Cortex of kidney (tissue), 1 donor: ENCODE measurements at regions not wholly inside any gene's neighbourhood (a gene's known extent, or its start where the extent isn't known, plus 50 kb on each side); places are given as distances from the start of the nearest gene placed in this dataset.

Source experiments
- DNase-seq: peaks from one replicate; lab custom pipeline; 2025; lab: John Stamatoyannopoulos, UW

DNA sequence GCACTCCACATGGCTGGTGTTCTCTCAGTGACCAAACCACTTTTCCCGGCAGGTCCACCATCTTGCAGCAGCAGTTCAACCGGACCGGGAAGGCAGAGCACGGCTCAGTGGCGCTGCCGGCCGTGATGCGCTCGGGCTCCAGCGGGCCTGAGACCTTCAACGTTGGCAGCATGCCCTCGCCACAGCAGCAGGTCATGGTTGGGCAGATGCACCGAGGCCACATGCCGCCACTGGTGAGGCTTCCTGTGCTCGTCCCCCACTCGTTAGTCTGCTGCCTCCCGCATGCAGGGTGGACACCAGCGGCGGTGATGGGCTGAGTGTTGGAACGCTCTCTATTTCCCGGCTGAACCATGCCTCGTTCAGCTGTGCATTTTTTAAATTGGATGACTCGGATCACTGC lies 344.9 kb upstream of the TPM1 start:
- no peak for DNase-seq

DNA sequence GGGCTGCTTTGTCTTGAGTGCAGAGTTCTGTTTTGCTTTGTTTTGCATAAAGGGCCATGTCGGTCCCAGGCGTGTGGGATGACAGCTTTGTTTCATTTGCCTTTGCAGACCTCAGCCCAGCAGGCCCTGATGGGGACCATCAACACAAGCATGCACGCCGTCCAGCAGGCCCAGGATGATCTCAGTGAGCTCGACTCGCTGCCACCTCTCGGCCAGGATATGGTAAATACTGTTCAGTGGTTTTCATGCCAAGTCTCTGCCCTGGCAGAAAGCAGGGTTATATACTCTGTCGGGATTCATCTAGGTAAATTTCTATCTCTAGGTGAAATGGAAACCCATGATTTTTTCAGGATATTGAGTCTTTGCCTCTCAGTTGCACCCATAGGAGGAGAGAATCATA lies 343.9 kb upstream of the TPM1 start:
- DNase-seq = no peak

- DNase-seq = no peak
Observed at GRCh38 chr15:62706317-62706716, 336.2 kb upstream of the TPM1 start.

- DNase-seq = no peak
Observed at GRCh38 chr15:62708470-62708869, 334.1 kb upstream of the TPM1 start.

GRCh38 chr15:62709261-62709660 lies 333.3 kb upstream of the TPM1 start:
- DNase-seq = no peak

- DNase-seq = no peak
Observed at GRCh38 chr15:62711691-62712454, 330.7 kb upstream of the TPM1 start.

DNA sequence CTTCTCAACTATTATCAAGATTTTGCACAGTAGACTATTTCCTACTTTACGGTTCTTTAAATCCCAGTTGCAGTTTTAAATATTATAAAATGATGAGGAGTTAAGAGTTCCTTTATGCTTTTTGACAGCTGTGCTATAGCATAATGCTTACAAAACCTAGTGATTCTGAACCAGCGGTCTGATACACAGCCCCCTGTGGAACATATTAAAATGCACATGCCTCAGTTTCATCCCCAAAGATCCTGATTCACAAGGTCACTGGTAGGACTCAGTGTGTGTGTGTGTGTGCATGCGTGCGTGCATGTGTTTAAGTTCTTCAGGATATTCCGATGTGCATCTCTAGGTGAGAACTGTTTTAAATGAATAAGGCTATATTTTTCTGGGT lies 330.1 kb upstream of the TPM1 start:
- no peak for DNase-seq

GRCh38 chr15:62715946-62716345 lies 326.6 kb upstream of the TPM1 start:
- no peak for DNase-seq

- no peak for DNase-seq
Observed at GRCh38 chr15:62717496-62717895, 325.1 kb upstream of the TPM1 start.

- no peak for DNase-seq
Observed at GRCh38 chr15:62719316-62719715, 323.2 kb upstream of the TPM1 start.

GRCh38 chr15:62722237-62722636 lies 320.3 kb upstream of the TPM1 start:
- DNase-seq = no peak

DNA sequence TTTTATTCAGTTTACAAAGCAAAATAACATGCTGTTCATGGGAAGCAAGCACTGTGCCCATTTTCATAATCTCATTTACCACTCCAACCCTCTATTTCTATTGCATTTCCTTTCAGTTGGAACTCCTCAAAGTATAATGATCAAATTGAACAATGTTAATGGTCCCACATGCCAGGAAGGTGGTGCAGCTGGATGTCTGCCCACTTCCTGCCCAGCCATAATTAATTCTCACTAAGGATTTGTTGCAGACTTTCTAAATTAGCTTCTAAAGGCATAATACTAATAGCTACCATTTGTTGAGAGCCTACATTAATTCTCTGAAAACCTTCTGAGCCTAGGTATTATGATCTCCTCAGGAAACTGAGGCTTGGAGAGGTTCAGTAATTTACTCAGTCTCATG lies 316.1 kb upstream of the TPM1 start:
- DNase-seq = no peak

DNA sequence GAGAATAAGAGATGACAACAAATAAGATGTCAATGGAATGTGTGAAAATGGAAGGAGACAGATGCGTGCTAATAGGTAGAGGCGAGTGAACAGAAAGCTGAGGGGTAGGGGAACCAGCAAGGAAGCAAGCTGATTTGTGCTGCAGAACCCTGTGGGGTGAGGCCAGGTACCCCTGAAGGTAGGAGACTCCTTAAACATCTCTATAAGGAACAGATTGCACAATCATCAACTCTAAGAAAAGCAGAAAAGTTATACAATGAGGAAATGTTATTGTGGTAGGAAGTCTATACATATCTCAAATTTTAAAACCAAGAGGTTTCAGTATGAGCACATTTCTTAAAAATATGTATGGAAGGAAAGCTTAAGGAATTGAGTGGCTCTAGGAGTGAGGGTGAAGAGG lies 315.0 kb upstream of the TPM1 start:
- DNase-seq = no peak

DNA sequence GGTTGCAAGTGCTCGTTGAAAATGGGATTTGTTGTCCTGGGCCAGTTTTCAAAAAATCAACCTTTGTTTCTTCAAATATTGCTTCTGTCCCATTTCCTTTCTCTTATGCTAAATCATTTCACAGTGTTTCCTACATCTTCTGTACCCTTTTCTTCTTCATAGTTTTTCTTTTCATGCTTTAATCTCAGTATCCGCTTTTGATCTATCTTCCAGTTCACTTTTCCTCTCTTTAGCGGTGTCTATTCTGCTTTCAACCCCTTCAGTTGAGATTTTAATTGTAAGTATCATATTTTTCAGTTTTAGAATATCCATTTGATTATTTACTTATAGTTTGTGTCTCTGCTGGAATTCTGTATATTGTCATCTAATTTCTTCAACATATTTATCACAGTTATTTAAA lies 311.7 kb upstream of the TPM1 start:
- DNase-seq = no peak

- no peak for DNase-seq
Observed at GRCh38 chr15:62732078-62732477, 310.5 kb upstream of the TPM1 start.

DNA sequence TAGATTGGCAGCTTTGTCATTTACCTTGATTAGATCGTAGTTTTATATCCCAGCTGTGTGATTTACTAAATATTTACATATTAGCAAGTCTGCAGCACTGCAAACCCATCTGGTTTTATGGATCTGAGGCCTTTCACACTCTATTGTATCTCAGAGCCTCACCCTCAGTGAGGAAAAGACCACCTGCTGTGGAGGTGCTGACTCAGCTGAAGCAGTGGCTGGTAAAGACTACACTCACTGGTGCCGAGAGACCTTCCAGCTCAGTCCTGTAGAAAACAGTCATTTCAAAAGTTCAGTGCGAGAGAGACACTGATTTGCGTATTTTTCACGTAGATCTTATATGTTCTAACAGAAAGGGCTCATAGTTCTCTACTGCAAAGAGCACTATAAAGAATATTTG lies 307.8 kb upstream of the TPM1 start:
- no peak for DNase-seq

DNA sequence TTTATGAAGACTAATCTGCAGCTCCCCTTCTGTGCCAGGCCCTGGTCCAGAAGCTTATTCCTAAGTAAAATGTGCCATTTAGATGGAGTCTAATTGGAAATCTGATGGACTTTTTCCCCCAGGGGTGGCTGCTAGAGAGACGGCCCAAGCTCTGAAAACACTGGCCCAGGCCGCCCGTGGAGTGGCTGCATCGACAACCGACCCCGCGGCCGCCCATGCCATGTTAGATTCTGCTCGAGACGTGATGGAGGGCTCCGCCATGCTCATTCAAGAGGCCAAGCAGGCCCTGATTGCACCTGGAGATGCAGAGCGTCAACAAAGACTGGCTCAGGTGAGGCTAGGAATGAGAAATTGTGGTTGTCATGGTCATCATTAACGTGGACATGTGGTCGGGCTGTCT lies 305.8 kb upstream of the TPM1 start:
- no peak for DNase-seq

DNA sequence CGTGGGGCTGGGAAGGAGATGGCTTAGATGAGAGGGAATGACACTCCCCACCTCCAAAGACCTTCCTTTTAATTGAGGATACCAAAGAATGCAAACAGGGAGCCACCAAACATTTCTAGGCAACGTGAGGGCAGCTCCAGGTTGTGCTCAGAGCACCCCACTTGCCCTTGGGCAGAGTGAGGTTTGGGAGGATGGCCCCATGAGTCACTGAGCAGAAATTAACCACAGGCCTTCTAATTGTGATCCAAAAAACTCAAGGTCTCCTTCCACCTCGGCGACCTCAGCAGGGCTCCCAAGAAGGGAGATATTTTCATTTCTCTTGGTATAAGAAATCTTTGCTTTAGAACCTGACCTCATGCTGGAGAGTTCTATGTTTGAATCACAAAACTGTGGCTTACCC lies 305.0 kb upstream of the TPM1 start:
- DNase-seq = no peak

- DNase-seq = no peak
Observed at GRCh38 chr15:62739082-62739481, 303.5 kb upstream of the TPM1 start.

DNA sequence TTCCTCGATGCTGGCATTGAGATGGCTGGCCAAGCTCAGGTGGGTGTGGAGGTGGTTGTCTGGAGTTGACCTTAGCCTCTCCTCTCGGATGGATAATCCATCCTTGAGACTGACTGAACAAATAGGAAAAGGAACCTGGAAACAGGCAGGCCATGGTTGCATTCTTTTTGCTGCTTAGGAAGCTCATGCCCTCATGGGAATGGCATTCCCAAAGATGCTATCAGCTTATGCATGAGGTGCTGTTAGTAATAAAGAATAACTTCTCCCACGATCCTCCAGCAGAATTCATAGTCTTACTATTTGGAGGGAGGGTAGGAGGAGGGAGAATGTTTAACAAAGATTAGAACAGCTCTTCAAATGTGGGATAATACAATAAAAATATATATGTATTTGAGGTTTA lies 303.0 kb upstream of the TPM1 start:
- DNase-seq = no peak

DNA sequence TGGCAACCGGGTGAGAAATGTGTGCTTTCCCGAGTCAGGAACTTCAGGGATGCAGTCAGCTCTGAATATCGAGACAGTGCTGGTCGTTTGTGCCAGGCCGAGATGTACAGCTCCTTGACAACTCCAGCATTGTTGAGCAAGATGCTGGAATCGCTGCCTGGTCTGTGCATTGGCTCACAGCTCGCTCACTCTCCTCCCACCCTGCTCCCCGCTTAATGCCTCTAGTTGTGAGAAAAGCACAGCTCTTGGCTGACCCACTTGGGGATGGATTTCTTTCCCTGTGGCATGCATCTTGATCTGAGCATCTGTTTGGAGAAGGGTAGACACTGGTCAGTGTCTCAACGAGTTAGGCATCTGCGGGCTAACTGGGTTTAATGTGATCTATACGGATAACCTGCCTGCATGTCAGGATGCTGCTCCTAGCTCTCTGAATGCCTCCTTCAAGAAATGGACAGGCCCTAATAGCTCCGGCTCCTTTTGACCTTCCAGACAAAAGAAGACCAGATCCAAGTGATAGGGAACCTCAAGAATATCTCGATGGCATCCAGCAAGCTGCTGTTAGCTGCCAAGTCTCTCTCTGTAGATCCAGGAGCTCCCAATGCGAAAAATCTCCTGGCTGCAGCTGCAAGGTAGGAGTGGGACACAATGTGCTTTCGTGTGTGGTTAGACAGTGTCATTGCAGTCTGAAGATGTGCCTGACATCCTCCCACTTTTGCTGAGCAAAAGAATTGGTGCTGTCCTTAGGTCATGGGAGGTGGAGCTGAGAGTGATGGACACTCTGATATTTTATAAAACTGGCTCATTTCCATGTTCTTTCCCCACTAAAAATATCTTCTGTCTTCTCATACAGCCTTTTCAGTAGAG lies 302.2 kb upstream of the TPM1 start:
- no peak for DNase-seq

- DNase-seq = no peak
Observed at GRCh38 chr15:62741106-62741505, 301.4 kb upstream of the TPM1 start.

- no peak for DNase-seq
Observed at GRCh38 chr15:62742409-62743171, 300.0 kb upstream of the TPM1 start.
